Renal cortical epithelial cell (primary cell): ENCODE measurements at regions not wholly inside any gene's neighbourhood (a gene's known extent, or its start where the extent isn't known, plus 50 kb on each side); places are given as distances from the start of the nearest gene placed in this dataset.

Experiments used
- DNase-seq: peaks from one replicate; pipeline ENCODE4 v3.0.0-alpha.2; 2011; ENCODE audit warnings: low read depth

- no peak for DNase-seq
These were observed 338.8 kb downstream of the BCOR start for GRCh38 chrX:39758791-39759525.

- DNase-seq = peak; percentile 62
These were observed 338.1 kb downstream of the BCOR start for GRCh38 chrX:39759526-39760224.

GRCh38 chrX:39760930-39761329 is 336.8 kb downstream of the BCOR start:
- peak; percentile 15 for DNase-seq

- DNase-seq = peak; percentile 27
These were observed 335.4 kb downstream of the BCOR start for GRCh38 chrX:39762266-39762841.

GRCh38 chrX:39764441-39764914 is 333.3 kb downstream of the BCOR start:
- peak; percentile 11 for DNase-seq

DNA sequence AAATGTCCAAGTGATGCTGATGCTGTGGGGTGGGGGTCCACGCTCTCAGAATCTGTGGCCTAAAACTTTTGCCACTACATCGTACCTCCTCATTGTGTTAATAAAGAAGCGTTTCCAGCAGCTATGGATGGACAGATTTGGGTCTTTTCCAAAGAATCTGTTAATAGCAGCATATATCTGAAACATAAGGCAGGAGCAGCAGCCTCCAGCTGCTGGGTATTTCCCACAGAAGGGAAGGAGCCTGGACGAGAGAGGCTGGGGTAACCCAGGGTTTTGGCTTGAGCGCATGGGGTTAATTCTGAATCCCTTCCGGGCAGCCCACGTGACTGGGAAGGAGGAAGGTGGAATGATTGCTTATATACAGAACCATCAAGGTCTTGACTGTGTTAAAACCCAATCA is 332.4 kb downstream of the BCOR start:
- DNase-seq = no peak

DNA sequence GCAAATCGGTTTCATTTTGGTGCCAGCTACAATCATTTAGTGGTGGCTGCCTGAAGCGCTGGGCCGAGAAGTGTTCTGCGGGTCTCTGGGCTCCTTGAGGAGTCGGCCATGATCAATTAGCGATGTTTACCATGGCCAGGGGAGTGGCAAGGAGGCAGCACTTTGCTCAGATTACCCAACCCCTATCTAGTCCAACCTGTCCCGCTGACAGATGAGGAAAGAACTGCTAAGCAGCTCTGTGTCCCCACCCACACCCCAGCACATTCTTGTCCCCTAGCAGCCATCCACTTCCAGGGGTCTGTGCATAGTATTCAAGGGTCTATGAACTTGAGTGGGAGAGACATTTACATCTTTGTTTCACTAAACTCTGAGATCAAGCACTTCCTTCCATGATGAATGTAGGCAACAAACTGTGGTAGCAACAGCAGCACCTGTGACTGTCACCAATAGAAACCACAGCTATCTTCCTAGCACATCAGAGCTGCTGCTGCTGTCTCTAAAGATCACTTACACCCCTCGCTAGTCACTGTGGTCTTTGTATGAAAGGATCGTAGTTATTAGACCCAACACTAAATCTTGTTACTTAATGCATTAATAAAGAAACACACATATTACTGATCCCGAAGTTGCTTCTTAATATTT is 331.6 kb downstream of the BCOR start:
- DNase-seq = no peak

GRCh38 chrX:39766855-39767254 is 330.9 kb downstream of the BCOR start:
- no peak for DNase-seq

GRCh38 chrX:39767446-39767845 is 330.3 kb downstream of the BCOR start:
- no peak for DNase-seq

GRCh38 chrX:39769748-39770147 is 328.0 kb downstream of the BCOR start:
- no peak for DNase-seq

GRCh38 chrX:39771089-39771488 is 326.7 kb downstream of the BCOR start:
- DNase-seq = no peak

DNA sequence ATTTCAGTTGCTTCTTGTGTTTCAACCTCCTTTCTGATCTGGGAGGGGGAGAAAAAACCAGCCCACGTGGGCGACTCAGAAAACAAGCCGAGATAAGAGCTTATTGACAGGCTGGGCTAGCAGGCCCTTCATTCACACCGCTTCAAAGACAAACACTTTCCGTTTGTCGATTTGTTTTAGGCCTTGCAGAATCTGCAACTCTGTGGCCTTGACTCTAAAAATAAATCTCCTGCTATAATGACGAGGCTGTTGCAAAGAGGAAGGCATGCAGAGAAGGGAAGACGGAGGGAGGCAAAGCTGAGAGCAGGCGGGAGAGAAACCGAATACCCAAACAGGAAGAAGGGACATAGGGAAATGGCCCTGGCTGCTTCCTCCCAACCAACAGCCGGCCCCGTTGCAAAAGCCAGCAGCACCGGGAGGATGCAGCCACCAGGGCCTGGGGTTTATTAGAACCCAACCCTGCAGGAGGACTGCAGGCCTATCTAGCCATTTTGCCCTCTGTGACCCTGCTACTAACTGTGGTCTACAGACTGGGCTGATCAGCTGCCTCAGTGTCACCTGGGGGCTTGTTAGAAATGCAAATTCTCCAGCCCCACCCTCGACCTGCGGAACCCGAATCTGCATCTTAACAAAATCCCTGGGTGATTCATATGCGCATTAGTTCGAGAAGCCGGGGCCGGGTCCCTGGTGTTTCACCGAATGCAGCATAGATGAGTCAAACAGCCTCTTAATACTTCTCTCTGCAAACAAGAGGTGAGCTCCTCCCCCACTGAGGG is 325.5 kb downstream of the BCOR start:
- peak; percentile 57 for DNase-seq

DNA sequence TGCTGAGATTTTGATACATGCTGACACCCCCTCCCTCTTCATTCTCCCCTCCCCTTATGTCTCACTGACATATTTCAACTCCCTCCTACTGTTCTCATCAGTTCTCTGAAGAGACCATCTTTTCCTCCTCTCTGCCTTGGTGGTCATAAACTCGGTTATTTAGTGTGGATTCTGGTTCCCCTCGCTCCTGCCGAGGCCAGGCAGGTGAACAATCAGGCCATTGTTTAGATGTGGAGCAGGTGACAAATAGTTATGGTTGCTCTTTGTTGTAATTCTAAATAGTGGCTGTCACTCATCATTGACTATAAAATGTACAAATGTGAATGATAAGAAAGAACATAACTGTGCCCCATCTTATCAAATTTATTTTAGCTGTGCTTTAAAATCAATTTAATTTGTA is 324.6 kb downstream of the BCOR start:
- no peak for DNase-seq

GRCh38 chrX:39773923-39774773 is 323.6 kb downstream of the BCOR start:
- DNase-seq = peak; percentile 66

DNA sequence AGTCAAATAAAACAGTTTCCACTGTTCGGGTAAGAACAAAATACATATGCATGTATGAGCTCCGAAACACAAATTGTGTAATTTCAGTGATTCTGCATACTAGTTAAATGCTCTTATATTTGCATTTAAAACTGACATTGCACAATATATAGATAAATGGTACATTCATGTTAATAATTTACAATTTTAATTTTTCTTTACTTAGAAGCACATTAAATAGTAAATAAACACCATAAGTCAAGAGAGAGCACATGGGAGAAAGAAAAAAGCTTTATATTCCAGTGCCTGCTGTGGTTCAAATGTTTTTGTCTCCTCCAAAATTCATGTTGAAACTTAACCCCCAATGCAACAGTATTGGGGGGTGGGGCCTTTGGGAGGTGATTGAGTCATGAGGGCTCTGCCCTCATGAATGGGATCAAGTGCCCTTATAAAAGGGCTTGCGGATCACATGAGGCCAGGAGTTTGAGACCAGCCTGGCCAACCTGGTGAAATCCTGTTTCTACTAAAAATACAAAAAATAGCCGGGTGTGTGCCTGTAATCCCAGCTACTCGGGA is 322.9 kb downstream of the BCOR start:
- no peak for DNase-seq

GRCh38 chrX:39777623-39778025 is 320.1 kb downstream of the BCOR start:
- DNase-seq = no peak

DNA sequence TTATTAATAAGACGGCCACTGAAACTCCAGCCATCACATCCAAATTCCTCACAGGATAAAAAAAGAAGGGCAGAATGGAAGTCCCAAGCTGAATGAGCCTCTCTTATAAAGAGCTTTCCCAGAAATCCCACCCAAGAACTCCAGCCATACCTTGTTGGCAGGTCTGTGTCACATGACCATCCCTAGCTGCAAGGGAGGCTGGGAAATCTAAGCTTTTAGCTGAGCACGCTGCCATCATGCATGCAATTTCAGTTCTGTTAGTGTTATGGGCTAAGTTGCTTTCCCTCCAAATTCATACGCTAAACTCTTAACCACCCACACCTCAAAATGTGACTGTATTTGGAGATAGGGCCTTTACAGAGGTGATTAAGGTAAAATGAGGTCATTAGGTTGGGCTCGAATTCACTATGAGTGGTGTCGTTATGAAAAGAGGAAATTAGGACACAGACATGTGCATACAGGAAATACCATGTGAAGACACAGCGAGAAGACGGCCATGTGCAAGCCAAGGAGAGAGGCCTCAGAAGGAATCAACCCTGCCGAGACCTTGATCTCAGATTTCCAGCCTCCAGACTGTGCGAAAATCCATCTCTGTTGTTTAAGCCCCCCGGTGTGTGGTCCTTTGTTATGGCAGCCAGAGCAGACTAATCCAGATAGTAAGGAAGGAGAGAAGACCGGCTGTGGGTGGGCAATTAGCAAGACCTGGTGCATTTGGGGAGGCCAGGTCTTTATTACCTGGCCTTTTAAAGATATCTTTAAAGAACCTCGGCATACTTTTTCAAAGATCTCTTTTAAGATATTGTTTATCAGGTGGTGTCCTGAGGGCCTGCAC is 317.6 kb downstream of the BCOR start:
- DNase-seq = no peak

DNA sequence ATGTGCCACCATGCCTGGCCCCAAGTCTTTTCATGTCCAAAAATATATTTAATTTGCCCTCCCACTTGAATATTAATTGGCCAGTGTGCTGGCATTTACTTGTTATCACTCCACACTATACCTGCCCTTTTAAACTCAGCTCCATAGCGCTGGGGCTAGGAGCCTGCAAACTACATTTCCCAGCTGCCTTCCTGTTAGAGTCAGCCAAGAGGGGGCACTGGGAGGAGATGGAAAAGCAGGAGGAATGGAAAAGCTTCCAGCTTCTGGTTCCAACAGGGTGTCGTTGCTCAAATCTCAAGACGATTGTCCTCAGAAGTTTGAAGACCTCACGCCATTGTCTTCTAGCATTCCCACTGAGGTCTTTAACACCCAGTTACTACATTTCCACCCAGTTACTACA is 315.5 kb downstream of the BCOR start:
- DNase-seq = no peak

- DNase-seq = no peak
These were observed 309.8 kb downstream of the BCOR start for GRCh38 chrX:39787999-39788398.

DNA sequence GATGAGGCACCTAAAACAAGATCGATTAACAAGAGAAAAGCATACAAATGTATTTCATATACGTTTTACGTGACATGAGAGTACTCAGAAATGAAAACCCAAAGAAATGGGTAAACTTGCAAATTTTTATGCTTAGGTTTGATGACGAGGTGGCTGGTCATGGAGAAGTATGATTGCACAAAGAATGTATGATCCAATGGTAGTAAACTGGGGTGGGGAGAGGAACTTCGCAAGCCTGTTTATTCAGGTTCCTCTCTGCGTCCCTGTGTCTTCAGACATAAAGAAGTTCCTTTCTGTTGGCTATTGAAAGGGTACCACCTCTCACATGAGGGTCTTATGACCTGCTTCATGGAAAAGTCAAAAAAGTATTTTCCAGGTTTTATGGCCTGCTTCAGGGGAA is 309.2 kb downstream of the BCOR start:
- no peak for DNase-seq
